NAMALWA (cell line): ENCODE measurements at regions not wholly inside any gene's neighbourhood (a gene's known extent, or its start where the extent isn't known, plus 50 kb on each side); places are given as distances from the start of the nearest gene placed in this dataset.
A peak's percentile ranks its signal among the peaks of the same experiment; 100 is the strongest.

Source experiments
- DNase-seq: peaks from one replicate; pipeline ENCODE4 v3.0.0-alpha.2; 2015; ENCODE audit warnings: low spot score

DNA sequence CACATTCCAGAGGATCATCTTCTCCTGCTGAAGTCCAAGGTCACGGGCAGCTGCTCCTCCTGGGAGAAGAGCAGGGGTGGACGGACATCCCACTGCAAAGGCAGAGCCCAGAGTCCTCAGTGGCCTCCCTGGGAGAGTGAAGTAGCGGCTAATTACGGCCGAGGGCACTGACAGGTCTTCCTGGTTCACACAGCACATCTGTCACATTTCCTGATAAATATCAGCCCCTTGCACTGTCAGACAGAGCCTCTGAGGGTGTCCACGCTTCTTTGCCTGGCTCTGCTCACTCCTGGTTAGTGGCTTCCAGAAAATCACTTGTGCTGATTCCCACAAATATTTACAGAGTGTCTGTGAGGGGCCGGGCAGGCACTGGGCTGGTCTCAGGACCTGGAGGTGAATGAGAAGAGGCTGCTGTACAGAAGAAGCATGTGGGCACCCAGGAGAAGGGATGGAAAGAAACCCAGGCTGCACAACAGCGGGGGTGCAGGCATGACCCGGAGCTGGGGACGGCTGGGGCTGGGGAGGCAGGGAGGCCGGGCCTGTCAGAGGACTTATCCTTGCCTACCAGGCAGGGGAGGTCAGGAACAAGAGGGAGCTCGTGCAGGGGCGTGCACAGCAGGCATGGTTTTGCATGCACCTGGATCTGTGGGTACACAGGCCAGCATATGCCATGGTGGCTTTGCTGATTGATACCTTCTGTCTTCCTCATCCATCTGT is 258.2 kb upstream of the TNRC6C start:
- no peak for DNase-seq

DNA sequence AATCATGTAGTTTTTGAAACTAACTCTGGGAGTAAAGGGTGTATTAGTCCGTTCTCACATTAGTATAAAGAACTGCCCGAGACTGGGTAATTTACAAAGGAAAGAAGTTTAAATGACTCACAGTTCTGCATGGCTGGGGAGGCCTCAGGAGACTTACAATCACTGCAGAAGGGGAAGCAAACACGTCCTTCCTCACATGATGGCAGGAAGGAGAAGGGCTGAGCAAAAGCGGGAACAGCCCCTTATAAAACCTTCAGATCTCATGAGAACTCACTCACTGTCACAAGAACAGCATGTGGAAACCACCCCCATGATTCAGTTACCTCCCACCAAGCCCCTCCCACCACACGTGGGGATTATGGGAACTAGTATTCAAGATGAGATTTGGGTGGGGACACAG is 256.5 kb upstream of the TNRC6C start:
- no peak for DNase-seq

DNA sequence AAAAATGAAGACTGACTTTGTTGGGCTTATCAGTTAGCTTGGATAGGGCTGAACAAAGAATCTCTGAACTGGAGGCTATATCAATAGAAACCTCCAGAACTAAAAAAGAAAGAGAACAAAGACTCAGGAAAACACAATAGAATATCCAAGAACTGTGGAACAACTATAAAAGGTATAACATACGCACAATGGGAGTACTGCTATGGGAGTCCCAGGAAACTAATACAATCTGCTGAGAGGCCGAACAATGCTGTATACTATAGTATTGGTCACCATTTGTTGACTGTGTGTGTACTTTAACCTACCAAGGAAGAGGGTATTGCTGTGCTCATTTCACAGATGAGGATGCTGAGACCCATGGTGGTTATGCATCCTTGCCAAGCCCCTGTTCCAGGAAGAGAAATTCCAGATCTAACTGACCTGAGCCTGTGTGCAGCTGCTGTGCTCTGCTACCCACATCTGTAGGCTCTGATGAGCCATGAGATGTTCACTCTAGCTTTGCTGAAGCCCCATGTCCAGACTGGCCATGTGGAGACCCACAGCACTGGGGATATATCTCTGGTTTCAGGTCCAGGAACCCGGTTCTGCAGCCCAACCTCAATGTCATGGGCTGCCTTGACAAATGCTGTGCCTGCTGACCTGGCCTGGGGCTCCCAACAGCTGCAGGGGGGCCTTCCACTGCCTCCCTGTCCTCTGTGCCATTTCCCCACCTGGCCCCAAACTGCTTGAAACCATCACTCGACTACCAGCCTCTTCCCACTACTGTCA is 254.3 kb upstream of the TNRC6C start:
- no peak for DNase-seq

DNA sequence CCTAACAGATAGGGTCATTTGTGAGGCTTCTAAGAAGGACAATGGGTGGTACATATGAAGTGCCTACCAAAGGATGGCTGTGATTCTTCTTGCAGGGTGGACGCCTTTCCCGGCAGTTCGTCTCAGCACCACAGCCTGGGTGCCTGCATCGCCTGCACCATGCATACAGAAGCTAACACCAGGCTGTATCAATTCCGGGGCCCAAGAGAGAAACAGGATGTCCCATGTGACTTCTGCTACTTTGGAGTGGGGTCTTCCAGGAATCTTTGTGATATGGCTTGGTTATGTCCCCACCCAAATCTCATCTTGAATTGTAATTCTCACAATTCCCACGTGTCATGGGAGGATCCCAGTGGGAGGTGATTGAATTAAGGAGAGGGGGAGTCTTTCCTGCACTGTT is 251.6 kb upstream of the TNRC6C start:
- DNase-seq: no peak

DNA sequence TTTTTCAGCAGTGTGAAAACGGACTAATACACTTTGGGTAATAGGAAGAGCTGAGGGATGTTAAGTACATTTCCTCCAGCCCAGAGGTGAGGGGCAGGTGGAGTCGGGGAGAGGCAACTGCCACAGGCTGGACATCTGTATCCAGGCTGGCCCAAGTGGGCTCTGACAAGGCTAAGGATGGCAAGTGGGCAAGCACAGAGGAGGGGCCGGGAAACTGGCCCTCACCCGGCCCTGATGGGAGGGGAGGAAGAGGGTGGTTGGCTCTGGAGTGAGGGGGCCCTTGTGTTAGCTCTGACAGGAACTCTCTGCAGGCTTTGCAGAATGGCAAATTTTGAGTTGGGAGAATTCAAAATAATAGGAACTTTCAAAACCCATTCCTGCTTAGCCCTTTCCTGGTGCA is 251.0 kb upstream of the TNRC6C start:
- DNase-seq: no peak

DNA sequence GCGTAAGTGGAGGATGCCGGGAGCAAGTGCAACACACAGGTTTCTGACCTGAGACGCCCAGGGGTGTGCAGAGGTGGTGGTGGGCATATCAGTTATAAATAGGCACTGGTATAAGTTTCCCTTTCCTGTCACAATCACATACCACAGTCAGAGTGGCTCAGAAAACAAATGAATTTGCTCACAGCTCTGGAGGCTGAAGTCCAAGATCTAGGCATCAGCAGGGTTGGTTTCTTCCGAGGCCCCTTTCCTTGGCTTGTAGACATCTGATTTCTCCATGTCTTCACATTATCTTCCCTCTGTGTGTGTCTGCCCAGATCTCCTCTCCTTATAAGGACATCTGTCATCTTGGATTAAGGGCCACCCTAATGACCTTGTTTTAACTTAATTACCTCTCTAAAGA is 250.5 kb upstream of the TNRC6C start:
- no peak for DNase-seq

DNA sequence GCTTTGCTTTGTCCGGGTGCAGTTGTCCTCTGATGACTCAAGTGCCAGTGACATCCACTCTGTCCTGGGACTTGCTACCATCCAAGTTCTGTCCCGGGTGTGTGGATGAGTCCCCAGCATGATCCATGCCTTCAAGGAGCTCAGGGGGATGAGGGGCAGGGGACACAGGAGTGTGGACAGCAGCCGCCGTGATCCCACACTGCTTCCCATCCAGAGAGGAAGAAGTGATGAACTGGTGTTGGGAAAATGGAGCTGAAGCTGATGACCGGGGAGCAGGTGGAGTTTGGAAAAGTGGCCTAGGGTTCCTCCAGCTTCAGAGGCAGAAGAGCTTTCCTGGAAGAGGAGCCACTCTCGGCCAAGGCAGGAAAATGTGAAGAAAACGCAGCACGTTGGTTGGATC is 249.6 kb upstream of the TNRC6C start:
- no peak for DNase-seq

DNA sequence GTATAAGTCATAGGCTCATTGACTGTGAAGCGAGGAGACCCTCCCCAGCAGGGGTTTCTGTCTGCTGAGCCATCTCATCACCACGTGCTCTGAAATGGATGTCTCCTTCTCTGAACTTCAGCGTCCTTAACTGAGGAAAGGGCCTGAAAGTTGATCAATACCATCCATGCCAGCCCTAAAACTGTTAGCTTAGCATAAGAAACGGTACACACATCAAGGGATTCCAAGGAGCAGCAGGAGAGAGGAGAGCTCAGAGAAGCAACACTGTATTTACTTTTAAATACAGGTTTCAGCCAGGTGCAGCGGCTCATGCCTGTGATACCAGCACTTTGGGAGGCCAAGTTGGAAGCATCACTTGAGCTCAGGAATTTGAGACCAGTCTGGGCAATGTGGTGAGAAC is 248.9 kb upstream of the TNRC6C start:
- DNase-seq: no peak

DNA sequence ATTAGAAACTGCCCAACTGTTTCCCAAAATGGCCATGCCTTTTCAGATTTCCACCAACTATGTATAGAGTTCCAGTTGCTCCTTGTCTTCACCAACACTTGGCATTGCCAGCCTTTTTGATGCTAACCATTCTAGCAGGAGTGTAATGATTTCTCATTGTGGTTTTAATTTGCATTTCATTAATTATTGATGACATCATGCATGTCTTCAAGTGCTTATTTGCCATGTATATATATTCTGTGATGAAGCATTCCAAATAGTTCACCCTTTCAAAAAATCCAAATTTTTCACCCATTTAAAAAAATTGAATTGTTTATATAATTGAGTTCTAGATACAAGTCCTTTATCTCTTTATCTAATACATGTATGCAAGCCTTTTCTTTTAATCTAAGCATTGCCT is 245.9 kb upstream of the TNRC6C start:
- no peak for DNase-seq

DNA sequence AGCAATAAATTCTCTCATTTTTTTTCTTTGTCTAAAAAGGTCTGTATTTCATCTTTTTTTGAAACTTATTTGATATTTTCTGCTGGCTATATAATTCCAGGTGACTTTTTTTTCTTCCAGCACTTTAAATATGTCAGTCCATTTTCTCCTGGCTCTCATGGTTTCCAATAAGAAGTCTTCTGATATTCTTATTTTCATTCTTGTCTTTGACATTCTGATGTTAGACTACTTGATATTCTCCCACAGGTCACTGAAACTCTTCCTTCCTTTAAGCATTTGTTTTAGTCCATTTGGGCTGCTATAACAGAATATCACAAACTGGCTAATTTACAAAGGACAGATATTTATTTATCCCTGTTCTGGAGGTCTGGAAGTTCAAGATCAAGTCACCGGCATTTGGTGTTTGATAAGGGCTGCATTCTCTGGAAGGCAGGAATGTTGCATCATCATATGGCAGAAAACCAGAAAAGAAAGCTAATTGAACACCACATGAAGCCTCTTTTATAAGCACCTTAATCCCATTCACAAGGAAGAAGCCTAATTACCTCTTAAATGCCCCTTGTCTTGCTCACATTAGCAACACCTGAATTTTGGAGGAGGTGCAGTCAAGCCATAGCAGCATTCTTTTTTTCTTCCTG is 242.1 kb upstream of the TNRC6C start:
- no peak for DNase-seq

DNA sequence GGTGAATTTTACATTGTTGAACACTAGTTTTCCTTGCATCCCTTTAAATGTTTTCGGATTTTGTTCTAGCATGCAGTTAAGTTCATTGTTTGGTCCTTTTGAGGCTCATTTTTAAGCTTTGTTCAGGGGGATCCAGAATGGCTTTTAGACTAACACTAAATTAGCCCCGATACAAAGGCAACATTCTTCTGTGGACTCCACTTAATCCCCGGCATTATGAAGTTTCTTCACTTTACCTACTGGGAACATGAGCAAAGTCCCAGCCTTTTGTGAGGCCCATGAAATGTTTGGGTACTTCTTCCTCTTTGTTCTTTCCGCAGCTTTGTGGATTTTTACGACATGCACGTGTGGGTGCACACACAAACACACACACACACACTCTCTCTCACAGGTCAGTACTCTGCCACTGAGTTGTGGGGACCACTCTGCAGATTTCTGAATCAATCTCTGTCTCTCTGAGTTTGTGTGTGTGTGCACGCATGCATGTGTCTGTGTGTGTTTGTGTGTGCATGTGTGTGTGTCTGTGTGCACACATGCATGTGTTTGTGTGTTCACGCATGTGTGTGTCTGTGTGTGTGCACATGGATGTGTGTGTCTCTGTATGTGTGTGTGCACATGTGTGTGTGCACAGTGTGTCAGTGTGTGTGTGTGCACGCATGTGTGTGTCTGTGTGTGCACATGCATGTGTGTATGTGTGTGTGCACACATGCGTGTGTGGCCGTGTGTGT is 240.4 kb upstream of the TNRC6C start:
- DNase-seq: no peak

DNA sequence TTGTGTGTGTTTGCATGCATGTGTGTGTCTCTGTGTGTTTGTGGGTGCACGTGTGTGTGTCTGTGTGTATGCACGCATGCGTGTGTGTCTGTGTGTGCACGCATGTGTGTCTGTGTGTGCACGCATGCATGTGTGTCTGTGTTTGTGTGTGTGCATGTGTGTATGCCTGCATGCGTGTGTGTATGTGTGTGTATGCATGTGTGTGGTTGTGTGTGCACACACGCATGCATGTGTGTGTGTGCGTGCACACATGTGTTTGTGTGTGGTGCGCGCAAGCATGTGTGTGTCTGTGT is 239.9 kb upstream of the TNRC6C start:
- no peak for DNase-seq

DNA sequence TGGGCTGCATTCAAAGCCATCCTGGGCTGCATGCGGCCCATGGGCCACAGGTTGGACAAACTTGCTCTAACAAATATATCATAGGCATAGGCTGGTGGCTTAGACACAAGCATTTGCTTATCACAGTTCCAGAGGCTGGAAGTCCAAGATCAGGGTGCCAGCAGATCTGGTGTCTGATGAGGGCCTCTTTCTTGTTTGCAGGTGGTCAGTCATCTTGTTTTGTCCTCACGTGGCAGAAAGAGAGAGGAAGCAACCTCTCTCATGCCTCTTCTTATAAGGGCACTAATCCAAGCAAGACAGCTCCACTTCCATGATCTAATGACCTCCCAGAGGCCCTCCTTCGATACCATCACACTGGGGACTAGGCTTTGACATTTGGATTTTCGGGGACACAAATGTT is 238.7 kb upstream of the TNRC6C start:
- no peak for DNase-seq

DNA sequence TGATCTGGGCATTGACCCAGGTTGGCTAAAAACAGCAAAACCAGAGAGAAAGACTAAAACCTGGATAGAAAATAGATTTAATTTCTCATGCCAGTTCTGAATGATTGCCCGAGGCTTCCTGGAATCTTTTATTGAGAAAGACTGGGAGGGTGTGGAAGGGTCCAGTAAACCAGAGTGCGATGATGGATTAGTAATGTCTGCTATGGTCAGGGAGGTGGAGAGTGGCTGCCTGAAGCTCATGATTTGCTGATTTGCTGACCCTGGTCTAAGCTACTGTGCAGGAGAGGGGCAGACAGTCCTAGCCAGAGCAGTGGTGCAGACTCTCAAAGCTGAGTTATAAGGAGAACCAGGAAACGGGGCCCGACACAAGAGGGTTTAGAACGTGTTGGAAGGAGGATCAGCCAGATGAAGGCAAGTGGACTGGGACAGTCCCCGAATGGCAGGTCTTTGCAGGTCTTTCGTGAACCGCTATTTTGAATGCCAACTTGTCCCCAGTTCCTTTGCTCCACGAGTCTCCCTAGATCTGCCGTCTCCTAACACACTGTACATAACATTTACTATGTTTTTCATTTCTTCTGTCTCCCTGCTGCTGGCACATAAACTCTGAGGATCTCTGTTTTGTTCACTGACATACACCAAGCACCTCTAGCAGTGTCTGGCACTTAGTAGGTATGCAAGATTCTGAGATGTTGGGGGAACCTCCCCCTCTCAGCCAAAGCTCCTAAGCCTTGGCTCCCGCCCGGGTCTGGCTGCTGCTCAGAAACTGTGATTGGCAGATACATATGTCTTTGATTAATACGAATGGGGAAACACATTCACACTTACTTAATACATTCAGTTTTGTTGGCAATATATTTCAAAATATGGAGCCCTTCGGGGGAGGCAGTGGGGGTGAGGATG is 237.3 kb upstream of the TNRC6C start:
- no peak for DNase-seq

DNA sequence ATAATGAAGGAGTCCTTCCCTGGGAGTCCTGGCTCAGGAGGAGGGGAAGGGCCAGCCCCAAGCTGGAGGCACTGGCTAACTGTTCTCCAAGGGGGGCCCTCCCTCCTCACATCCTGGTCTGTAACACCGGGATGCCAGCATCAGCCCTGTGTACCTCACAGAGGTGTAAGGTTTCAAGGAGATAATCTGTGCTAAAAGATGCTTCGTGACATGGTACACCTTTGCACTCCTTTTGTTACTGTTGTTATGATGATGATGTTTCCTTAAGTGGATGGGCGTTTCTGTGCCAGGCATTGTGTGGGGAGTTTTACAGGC is 236.7 kb upstream of the TNRC6C start:
- DNase-seq: no peak

DNA sequence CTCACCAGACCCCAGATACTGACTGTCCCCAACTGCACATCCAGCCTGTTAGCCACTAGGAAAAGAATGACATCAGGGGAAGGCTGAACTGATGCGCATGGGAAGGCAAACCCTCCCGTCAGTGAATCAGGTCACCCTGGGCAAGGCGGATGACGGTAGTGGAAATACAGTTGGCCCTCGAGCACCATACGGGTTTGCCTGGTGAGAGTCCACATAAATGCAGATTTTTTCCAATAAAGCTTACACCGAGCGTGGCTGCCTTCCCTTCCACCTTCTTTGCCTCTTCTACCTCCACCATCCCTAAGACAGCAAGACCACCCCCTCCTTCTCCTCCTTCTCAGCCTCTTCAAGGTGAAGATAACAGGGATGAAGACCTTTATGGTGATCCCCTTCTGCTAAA is 236.1 kb upstream of the TNRC6C start:
- no peak for DNase-seq

DNA sequence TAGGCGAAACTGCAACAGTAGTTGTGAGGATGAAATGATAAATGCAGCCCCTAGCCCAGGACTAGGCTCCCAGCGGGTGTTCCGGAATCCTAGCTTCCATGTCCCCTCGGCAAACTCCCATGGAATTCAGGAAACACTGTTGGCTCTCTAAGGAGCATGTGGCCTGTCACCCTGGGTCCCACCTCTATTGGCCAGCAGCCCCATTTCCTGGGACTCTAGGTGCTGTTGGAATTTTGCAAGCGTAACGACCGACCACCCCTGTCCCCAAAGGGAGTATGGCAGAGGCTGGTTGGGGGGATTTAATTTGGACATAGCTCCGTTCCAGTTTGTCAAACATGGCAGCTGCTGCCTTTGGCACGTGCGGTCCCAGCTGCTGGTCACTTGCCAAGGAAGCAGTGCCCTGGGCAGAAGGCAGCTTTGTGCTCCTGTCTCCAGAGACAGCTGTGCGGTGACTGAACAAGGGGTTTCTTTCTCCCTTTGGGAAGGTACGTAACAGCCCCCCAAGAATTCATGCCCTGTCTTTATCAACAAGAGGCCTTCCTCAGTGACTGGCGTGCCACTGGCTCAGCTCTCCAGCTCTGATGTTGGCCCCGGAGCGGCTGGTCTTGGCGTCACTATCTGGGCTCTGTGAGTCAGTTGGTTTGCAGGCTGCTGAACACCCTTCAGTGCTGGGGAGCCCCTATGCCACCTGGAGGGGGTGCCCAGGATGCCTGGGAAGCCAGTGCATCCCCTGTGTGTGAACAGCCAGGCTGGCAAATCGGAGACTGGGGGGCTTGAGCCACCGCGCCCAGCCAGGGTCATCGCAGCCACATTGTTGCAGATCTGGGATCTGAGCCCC is 235.2 kb upstream of the TNRC6C start:
- DNase-seq: no peak

DNA sequence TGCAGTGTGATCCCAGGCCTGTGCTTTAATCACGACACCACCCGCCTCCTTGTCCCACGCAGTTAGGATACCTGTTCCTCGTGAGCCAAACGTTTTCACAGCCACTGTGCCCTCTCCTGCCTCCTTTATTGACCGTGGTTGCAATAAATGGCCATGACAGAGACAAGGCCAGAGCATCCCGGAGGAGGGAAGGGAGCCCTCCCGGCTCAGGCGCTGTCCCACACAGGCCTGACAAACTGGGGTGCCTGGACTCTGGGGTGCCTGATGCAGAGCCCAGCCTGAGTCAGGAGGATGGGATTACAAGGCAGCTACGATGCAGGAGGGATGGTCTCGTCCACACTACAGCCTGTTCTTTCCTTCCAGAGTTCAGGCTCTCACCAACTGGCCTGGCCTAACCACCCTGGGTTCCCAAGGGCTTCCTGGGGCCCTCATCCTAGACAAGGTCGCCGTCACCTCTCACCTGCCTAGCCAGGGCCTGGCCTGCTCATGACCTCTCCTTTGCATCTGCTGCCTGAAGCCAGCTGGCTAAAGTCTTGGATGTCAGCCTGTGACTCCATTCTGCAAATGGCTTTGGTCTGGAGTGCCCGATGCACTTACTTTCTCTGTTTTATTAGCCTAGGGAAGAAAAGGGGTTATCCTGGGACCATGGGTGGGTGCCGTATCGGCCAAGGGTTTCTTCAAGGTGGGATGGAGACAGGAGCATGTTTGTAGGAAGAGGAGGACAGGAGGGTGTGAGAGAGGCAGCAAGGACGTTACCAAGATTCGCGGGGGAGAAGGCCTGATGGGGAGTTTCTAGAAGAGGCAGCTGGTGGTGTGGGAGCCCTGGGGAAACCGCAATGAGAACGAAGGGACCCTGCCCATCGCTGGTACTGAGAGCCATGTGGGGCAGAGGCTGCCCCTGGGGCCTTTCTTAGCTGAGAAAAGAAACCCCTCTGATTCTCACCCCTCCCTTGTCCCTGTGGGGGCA is 234.3 kb upstream of the TNRC6C start:
- no peak for DNase-seq

DNA sequence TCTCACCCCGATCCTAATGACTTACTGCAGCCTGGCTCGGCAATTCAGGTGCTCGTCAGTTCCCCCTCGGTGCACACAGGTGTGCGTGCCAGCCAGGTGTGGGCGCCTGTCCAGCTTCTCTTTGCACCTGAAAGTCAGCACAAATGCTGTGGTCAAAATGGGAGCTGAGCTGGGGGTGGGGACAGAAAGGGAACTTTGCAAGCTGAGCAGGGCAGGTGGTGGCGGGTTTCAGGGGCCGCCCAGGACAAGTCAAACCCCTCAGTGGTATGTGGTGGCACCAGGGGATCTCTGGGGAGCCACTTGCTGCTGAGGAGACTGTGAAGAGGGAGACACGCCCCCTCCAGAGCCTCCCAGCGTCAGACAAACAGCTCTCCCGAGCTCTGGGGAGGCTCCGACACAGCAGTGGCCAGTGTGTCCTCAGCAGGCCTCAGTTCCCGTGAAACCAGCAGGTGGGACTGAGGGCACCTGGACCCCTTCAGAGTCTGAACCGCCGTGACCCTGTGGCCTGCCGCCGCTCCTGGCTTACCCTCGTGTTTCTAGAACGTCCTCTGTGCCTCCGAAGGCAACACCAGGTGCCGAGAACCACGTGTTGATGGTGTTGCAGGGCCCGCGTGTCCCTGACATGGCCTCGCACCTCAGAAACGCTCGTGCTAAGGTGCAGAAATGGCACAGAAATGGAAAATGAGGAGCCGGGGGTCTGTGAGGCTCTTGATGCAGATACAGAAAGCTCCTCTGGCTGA is 233.5 kb upstream of the TNRC6C start:
- DNase-seq: peak; percentile 42
